ENCODE measurements at regions not wholly inside any gene's neighbourhood (a gene's known extent, or its start where the extent isn't known, plus 50 kb on each side); places are given as distances from the start of the nearest gene placed in this dataset.

- DNase-seq: no peak
Observed at GRCh38 chr20:40120827-40121226, 568.2 kb downstream of the MAFB start.

GRCh38 chr20:40111282-40111681 is 577.8 kb downstream of the MAFB start:
- no peak for DNase-seq

GRCh38 chr20:40110311-40110831 is 578.7 kb downstream of the MAFB start:
- no peak for DNase-seq

- no peak for DNase-seq
Observed at GRCh38 chr20:40109136-40109535, 579.9 kb downstream of the MAFB start.

- DNase-seq: no peak
Observed at GRCh38 chr20:40108321-40108720, 580.7 kb downstream of the MAFB start.

- no peak for DNase-seq
Observed at GRCh38 chr20:40104959-40105358, 584.1 kb downstream of the MAFB start.

GRCh38 chr20:40103420-40103819 is 585.6 kb downstream of the MAFB start:
- DNase-seq: no peak

- DNase-seq: no peak
Observed at GRCh38 chr20:40101560-40101959, 587.5 kb downstream of the MAFB start.

- no peak for DNase-seq
Observed at GRCh38 chr20:40100261-40100660, 588.8 kb downstream of the MAFB start.

GRCh38 chr20:40090236-40090635 is 598.8 kb downstream of the MAFB start:
- no peak for DNase-seq

- DNase-seq: no peak
Observed at GRCh38 chr20:40087496-40087895, 601.5 kb downstream of the MAFB start.

- DNase-seq: no peak
Observed at GRCh38 chr20:40085513-40085912, 603.5 kb downstream of the MAFB start.

- no peak for DNase-seq
Observed at GRCh38 chr20:40082436-40082835, 606.6 kb downstream of the MAFB start.

- DNase-seq: no peak
Observed at GRCh38 chr20:40081653-40082052, 607.4 kb downstream of the MAFB start.

GRCh38 chr20:40080041-40080652 is 608.9 kb downstream of the MAFB start:
- DNase-seq: no peak

- no peak for DNase-seq
Observed at GRCh38 chr20:40073535-40074111, 615.4 kb downstream of the MAFB start.

- DNase-seq: no peak
Observed at GRCh38 chr20:40072907-40073306, 616.1 kb downstream of the MAFB start.

- no peak for DNase-seq
Observed at GRCh38 chr20:40056171-40056570, 632.9 kb downstream of the MAFB start.

GRCh38 chr20:40055711-40056110 is 633.3 kb downstream of the MAFB start:
- DNase-seq: no peak

- no peak for DNase-seq
Observed at GRCh38 chr20:40054311-40054710, 634.7 kb downstream of the MAFB start.

GRCh38 chr20:40050596-40050995 is 638.4 kb downstream of the MAFB start:
- DNase-seq: no peak

- DNase-seq: no peak
Observed at GRCh38 chr20:40049854-40050253, 639.2 kb downstream of the MAFB start.

- DNase-seq: no peak
Observed at GRCh38 chr20:40046703-40047102, 642.3 kb downstream of the MAFB start.

GRCh38 chr20:40037511-40037910 is 651.5 kb downstream of the MAFB start:
- DNase-seq: no peak

- DNase-seq: no peak
Observed at GRCh38 chr20:40029589-40029988, 659.4 kb downstream of the MAFB start.

Data from NCI-H1105 (cell line).